GM06990 (cell line): ENCODE measurements at regions not wholly inside any gene's neighbourhood (a gene's known extent, or its start where the extent isn't known, plus 50 kb on each side); places are given as distances from the start of the nearest gene placed in this dataset.

Source experiments
- DNase-seq: peaks from one replicate; pipeline ENCODE4 v3.0.0-alpha.2; 2011; ENCODE audit not compliant: insufficient read length; ENCODE audit errors: extremely low read depth
- H3K27me3 ChIP-seq: replicated peaks from 2 replicates; pipeline ENCODE4 v1.6.0; 2011; ENCODE audit warnings: low read length; ENCODE audit not compliant: control insufficient read depth, insufficient read depth
- H3K36me3 ChIP-seq: 2 replicates; pipeline ENCODE4 v1.5.1; 2011; ENCODE audit warnings: low read length; ENCODE audit not compliant: control insufficient read depth, insufficient read depth
- H3K4me3 ChIP-seq: replicated peaks from 2 replicates; pipeline ENCODE4 v1.5.1; 2011; ENCODE audit warnings: low read depth, mild to moderate bottlenecking, control low read depth, low read length
- CTCF ChIP-seq: IDR thresholded peaks from 2 replicates; pipeline ENCODE4 v1.5.1; 2011; ENCODE audit warnings: low read length, control low read depth, mild to moderate bottlenecking, inconsistent platforms; ENCODE audit not compliant: insufficient read depth, poor library complexity, severe bottlenecking

- peak; percentile 40 for DNase-seq
- no peak for TF ChIP-seq CTCF
- Histone ChIP-seq H3K4me3 (no peak overlapping the region), H3K36me3 (no peaks in the 10 kb centered on the region), H3K27me3 (no peaks in the 10 kb centered on the region)
Observed at GRCh38 chr3:117600112-117600511, 890.5 kb downstream of the TUSC7 start.

GRCh38 chr3:117600666-117601065 lies 891.1 kb downstream of the TUSC7 start:
- Histone ChIP-seq H3K27me3 (no peaks in the 10 kb centered on the region), H3K36me3 (no peaks in the 10 kb centered on the region), H3K4me3 (no peak overlapping the region)
- no peak for DNase-seq
- TF ChIP-seq CTCF: no peak

GRCh38 chr3:117602058-117602644 lies 892.6 kb downstream of the TUSC7 start:
- no peak for DNase-seq
- no peaks in the 10 kb centered on the region for H3K27me3 ChIP-seq
- no peak for TF ChIP-seq CTCF
- H3K4me3 ChIP-seq: no peak overlapping the region
- H3K36me3 ChIP-seq: no peaks in the 10 kb centered on the region

- no peak for TF ChIP-seq CTCF
- Histone ChIP-seq H3K27me3 (no peaks in the 10 kb centered on the region), H3K4me3 (no peak overlapping the region), H3K36me3 (no peaks in the 10 kb centered on the region)
- peak; percentile 44 for DNase-seq
Observed at GRCh38 chr3:117603097-117603496, 893.5 kb downstream of the TUSC7 start.

GRCh38 chr3:117606866-117607265 lies 897.3 kb downstream of the TUSC7 start:
- TF ChIP-seq CTCF: no peak
- Histone ChIP-seq H3K4me3 (no peak overlapping the region), H3K27me3 (no peaks in the 10 kb centered on the region), H3K36me3 (no peaks in the 10 kb centered on the region)
- no peak for DNase-seq

- no peak for DNase-seq
- TF ChIP-seq CTCF: no peak
- Histone ChIP-seq H3K4me3 (no peak overlapping the region), H3K27me3 (no peaks in the 10 kb centered on the region), H3K36me3 (no peaks in the 10 kb centered on the region)
Observed at GRCh38 chr3:117609330-117609729, 899.8 kb downstream of the TUSC7 start.
